GM23338 (cell line): ENCODE measurements at regions not wholly inside any gene's neighbourhood (a gene's known extent, or its start where the extent isn't known, plus 50 kb on each side); places are given as distances from the start of the nearest gene placed in this dataset.

ENCODE experiments used
- ATAC-seq: fragments of 200-7000 bp; cut with Tn5 transposase; 3 replicates; pipeline ENCODE4 v1.9.1; 2020
- DNase-seq: peaks from one replicate; pipeline ENCODE4 v3.0.0-alpha.2; 2015; ENCODE audit warnings: low spot score
- H2AFZ ChIP-seq: fragments of 200-600 bp; sonication (generic); 2 replicates; pipeline ENCODE4 v1.8.0; 2016; ENCODE audit warnings: antibody characterized with exemption, mild to moderate bottlenecking, moderate library complexity
- H3F3A ChIP-seq: fragments of 200-600 bp; sonication (generic); replicated peaks from 2 replicates; pipeline ENCODE4 v1.8.0; 2017; ENCODE audit warnings: antibody characterized with exemption, mixed run types, low read depth
- H3K27ac ChIP-seq: fragments of 200-600 bp; sonication (generic); 2 replicates; pipeline ENCODE4 v1.6.1; 2016; ENCODE audit warnings: low read depth
- H3K27me3 ChIP-seq: fragments of 200-600 bp; sonication (generic); 2 replicates; pipeline ENCODE4 v1.8.0; 2016; ENCODE audit warnings: mild to moderate bottlenecking, mixed run types, moderate library complexity; ENCODE audit not compliant: insufficient read depth
- H3K36me3 ChIP-seq: fragments of 200-600 bp; sonication (generic); 2 replicates; pipeline ENCODE4 v1.8.0; 2016; ENCODE audit warnings: mild to moderate bottlenecking; ENCODE audit not compliant: insufficient read depth
- H3K4me1 ChIP-seq: fragments of 200-600 bp; sonication (generic); 2 replicates; pipeline ENCODE4 v1.8.0; 2016; ENCODE audit warnings: mild to moderate bottlenecking, moderate library complexity; ENCODE audit not compliant: insufficient read depth
- H3K4me2 ChIP-seq: fragments of 200-600 bp; sonication (generic); 2 replicates; pipeline ENCODE4 v1.7.1; 2017; ENCODE audit warnings: mixed run types
- H3K4me3 ChIP-seq: fragments of 200-600 bp; sonication (generic); 2 replicates; pipeline ENCODE4 v1.6.1; 2016; ENCODE audit warnings: mixed run types
- H3K79me2 ChIP-seq: fragments of 200-600 bp; sonication (generic); replicated peaks from 2 replicates; pipeline ENCODE4 v1.8.0; 2017; ENCODE audit warnings: mild to moderate bottlenecking; ENCODE audit not compliant: insufficient read depth
- H3K9me2 ChIP-seq: fragments of 200-600 bp; sonication (generic); 2 replicates; pipeline ENCODE4 v1.8.0; 2017; ENCODE audit not compliant: insufficient read depth
- H4K20me1 ChIP-seq: fragments of 200-600 bp; sonication (generic); replicated peaks from 2 replicates; pipeline ENCODE4 v1.8.0; 2017; ENCODE audit warnings: mild to moderate bottlenecking; ENCODE audit not compliant: insufficient read depth
- H3K27ac Mint-ChIP-seq: 2 replicates; pipeline ENCODE4 v1.8.0; 2020; ENCODE audit warnings: inconsistent platforms, mild to moderate bottlenecking, moderate library complexity, mixed read lengths
- H3K27me3 Mint-ChIP-seq: 3 replicates; pipeline ENCODE4 v1.8.0; 2022; ENCODE audit warnings: low read depth, mild to moderate bottlenecking, moderate library complexity, mixed read lengths, inconsistent platforms; ENCODE audit not compliant: insufficient read depth, poor library complexity
- H3K36me3 Mint-ChIP-seq: 3 replicates; pipeline ENCODE4 v1.8.0; 2021; ENCODE audit warnings: low read depth, mild to moderate bottlenecking, inconsistent platforms, moderate library complexity, mixed read lengths
- H3K4me1 Mint-ChIP-seq: 3 replicates; pipeline ENCODE4 v1.8.0; 2020; ENCODE audit warnings: mild to moderate bottlenecking, inconsistent platforms, mixed read lengths
- H3K4me3 Mint-ChIP-seq: 3 replicates; pipeline ENCODE4 v1.8.0; 2021; ENCODE audit warnings: moderate library complexity, mild to moderate bottlenecking, inconsistent platforms, mixed read lengths
- H3K9me3 Mint-ChIP-seq: 3 replicates; pipeline ENCODE4 v1.8.0; 2020; ENCODE audit warnings: moderate library complexity, mild to moderate bottlenecking, inconsistent platforms, mixed read lengths
- CREB1 ChIP-seq: fragments of 250-450 bp; sonication (Bioruptor Pico); IDR thresholded peaks from 2 replicates; pipeline ENCODE4 v1.5.0; 2020; ENCODE audit warnings: low read depth, mild to moderate bottlenecking, moderate library complexity
- CTCF ChIP-seq, 2 experiments: fragments of 200-600 bp in 1 of 2; sonication (generic) in 1 of 2; conservative IDR thresholded peaks; 2 replicates each; pipeline versions ENCODE4 v1.5.1 to v1.6.1; 2016 to 2017; ENCODE audit warnings: antibody characterized with exemption in 2 of 2, low read depth in 2 of 2, mild to moderate bottlenecking in 2 of 2, moderate library complexity in 1 of 2
- EZH2phosphoT487 ChIP-seq: fragments of 200-600 bp; sonication (generic); IDR thresholded peaks from one replicate; pipeline ENCODE4 v1.8.1; 2018; ENCODE audit warnings: antibody characterized with exemption; ENCODE audit not compliant: unreplicated experiment
- NANOG ChIP-seq: IDR thresholded peaks from 2 replicates; pipeline ENCODE4 v1.6.1; 2016; ENCODE audit warnings: antibody characterized with exemption, borderline replicate concordance
- POLR2AphosphoS5 ChIP-seq: IDR thresholded peaks from 2 replicates; pipeline ENCODE4 v1.6.1; 2016; ENCODE audit warnings: antibody characterized with exemption, low read depth
- STAT1 ChIP-seq: IDR thresholded peaks from one replicate; pipeline ENCODE4 v1.6.1; 2016; ENCODE audit warnings: antibody characterized with exemption; ENCODE audit not compliant: unreplicated experiment
- ZNF331 ChIP-seq: fragments of 250-450 bp; sonication (Bioruptor Pico); IDR thresholded peaks from 2 replicates; pipeline ENCODE4 v1.5.0; 2020; ENCODE audit warnings: low read depth, mild to moderate bottlenecking, moderate library complexity
- TF ChIP-seq, protein P1 (sequence below): IDR thresholded peaks from 2 replicates; pipeline ENCODE4 v1.6.1; 2016; ENCODE audit warnings: antibody characterized with exemption
- TF ChIP-seq, protein P2 (sequence below): fragments of 250-450 bp; sonication (Bioruptor Pico); IDR thresholded peaks from 2 replicates; pipeline ENCODE4 v1.5.0; 2020; ENCODE audit warnings: mild to moderate bottlenecking, moderate library complexity

DNA sequence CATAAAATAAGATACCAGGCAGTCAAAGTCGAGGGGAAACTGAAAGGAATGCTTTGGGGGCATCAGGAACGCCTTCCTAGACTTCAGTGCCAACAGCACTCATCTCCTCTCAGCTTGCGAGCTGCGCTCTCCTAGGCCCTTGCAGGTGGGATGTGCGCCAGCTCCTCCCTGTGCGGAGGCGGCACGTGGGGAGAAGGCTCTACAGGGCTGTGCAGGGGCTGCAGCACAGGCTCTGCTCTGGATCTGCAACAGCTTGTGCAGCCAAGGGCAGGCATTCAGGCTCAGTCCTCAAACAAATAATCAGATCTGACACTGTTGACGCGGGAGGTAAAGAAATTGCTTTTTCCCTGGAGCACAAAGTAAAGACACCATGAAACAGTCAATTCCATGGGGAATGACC lies 144.8 kb downstream of the TTLL2 start (continued):
- TF ChIP-seq, protein P1, sequence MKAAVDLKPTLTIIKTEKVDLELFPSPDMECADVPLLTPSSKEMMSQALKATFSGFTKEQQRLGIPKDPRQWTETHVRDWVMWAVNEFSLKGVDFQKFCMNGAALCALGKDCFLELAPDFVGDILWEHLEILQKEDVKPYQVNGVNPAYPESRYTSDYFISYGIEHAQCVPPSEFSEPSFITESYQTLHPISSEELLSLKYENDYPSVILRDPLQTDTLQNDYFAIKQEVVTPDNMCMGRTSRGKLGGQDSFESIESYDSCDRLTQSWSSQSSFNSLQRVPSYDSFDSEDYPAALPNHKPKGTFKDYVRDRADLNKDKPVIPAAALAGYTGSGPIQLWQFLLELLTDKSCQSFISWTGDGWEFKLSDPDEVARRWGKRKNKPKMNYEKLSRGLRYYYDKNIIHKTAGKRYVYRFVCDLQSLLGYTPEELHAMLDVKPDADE: no peak
- TF ChIP-seq EZH2phosphoT487: no peak
- TF ChIP-seq POLR2AphosphoS5: no peak
- no peak for TF ChIP-seq CREB1
- no peak for TF ChIP-seq NANOG
- TF ChIP-seq, protein P2, sequence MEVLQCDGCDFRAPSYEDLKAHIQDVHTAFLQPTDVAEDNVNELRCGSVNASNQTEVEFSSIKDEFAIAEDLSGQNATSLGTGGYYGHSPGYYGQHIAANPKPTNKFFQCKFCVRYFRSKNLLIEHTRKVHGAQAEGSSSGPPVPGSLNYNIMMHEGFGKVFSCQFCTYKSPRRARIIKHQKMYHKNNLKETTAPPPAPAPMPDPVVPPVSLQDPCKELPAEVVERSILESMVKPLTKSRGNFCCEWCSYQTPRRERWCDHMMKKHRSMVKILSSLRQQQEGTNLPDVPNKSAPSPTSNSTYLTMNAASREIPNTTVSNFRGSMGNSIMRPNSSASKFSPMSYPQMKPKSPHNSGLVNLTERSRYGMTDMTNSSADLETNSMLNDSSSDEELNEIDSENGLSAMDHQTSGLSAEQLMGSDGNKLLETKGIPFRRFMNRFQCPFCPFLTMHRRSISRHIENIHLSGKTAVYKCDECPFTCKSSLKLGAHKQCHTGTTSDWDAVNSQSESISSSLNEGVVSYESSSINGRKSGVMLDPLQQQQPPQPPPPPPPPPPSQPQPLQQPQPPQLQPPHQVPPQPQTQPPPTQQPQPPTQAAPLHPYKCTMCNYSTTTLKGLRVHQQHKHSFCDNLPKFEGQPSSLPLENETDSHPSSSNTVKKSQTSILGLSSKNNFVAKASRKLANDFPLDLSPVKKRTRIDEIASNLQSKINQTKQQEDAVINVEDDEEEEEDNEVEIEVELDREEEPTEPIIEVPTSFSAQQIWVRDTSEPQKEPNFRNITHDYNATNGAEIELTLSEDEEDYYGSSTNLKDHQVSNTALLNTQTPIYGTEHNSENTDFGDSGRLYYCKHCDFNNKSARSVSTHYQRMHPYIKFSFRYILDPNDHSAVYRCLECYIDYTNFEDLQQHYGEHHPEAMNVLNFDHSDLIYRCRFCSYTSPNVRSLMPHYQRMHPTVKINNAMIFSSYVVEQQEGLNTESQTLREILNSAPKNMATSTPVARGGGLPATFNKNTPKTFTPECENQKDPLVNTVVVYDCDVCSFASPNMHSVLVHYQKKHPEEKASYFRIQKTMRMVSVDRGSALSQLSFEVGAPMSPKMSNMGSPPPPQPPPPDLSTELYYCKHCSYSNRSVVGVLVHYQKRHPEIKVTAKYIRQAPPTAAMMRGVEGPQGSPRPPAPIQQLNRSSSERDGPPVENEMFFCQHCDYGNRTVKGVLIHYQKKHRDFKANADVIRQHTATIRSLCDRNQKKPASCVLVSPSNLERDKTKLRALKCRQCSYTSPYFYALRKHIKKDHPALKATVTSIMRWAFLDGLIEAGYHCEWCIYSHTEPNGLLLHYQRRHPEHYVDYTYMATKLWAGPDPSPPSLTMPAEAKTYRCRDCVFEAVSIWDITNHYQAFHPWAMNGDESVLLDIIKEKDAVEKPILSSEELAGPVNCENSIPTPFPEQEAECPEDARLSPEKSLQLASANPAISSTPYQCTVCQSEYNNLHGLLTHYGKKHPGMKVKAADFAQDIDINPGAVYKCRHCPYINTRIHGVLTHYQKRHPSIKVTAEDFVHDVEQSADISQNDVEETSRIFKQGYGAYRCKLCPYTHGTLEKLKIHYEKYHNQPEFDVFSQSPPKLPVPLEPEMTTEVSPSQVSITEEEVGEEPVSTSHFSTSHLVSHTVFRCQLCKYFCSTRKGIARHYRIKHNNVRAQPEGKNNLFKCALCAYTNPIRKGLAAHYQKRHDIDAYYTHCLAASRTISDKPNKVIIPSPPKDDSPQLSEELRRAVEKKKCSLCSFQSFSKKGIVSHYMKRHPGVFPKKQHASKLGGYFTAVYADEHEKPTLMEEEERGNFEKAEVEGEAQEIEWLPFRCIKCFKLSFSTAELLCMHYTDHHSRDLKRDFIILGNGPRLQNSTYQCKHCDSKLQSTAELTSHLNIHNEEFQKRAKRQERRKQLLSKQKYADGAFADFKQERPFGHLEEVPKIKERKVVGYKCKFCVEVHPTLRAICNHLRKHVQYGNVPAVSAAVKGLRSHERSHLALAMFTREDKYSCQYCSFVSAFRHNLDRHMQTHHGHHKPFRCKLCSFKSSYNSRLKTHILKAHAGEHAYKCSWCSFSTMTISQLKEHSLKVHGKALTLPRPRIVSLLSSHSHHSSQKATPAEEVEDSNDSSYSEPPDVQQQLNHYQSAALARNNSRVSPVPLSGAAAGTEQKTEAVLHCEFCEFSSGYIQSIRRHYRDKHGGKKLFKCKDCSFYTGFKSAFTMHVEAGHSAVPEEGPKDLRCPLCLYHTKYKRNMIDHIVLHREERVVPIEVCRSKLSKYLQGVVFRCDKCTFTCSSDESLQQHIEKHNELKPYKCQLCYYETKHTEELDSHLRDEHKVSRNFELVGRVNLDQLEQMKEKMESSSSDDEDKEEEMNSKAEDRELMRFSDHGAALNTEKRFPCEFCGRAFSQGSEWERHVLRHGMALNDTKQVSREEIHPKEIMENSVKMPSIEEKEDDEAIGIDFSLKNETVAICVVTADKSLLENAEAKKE (CRISPR knock-in tag): no peak
- TF ChIP-seq STAT1: no peak

GRCh38 chr6:167470101-167470835 lies 145.4 kb downstream of the TTLL2 start:
- H3K4me1 ChIP-seq: peaks cover 12% of the 10 kb centered on the region; the same call in 1 of the 2 replicates
- Mint-ChIP-seq H3K27ac (no peak overlapping the region), H3K27me3 (peaks cover 13% of the 10 kb centered on the region), H3K4me3 (no peak overlapping the region), H3K9me3 (peaks cover 2% of the 10 kb centered on the region; the same call in 1 of the 3 replicates), H3K4me1 (peaks cover 33% of the 10 kb centered on the region), H3K36me3 (no peaks in the 10 kb centered on the region)
- H2AFZ ChIP-seq: no peak overlapping the region
- H3K4me3 ChIP-seq: no peak overlapping the region
- DNase-seq (no peak), ATAC-seq (no peak)
- no peaks in the 10 kb centered on the region for H3K27me3 ChIP-seq
- H3K27ac ChIP-seq: no peak overlapping the region
- 0 out of 2 replicates have a peak, but pooled peaks cover 7% of the 10 kb centered on the region for H3K9me2 ChIP-seq
- H3K36me3 ChIP-seq: no peaks in the 10 kb centered on the region
- H3F3A ChIP-seq: no peaks in the 10 kb centered on the region
- no peaks in the 10 kb centered on the region for H3K79me2 ChIP-seq
- no peak overlapping the region for H3K4me2 ChIP-seq
- H4K20me1 ChIP-seq: no peaks in the 10 kb centered on the region
- TF ChIP-seq STAT1: no peak
- no peak for TF ChIP-seq CREB1
- no peak for TF ChIP-seq NANOG
- no peak for TF ChIP-seq CTCF (conservative IDR thresholded peaks at IDR 0.05; ENCODE audit: low read depth in 2 of 2)
- TF ChIP-seq ZNF331: no peak
- TF ChIP-seq, protein P1: no peak
